Raji (cell line): ENCODE measurements at regions not wholly inside any gene's neighbourhood (a gene's known extent, or its start where the extent isn't known, plus 50 kb on each side); places are given as distances from the start of the nearest gene placed in this dataset.

ENCODE experiments used
- POLR2A ChIP-seq: IDR thresholded peaks from 2 replicates; pipeline ENCODE4 v1.6.1; 2011; ENCODE audit warnings: low read depth, low read length, control low read depth; ENCODE audit not compliant: insufficient read depth

DNA sequence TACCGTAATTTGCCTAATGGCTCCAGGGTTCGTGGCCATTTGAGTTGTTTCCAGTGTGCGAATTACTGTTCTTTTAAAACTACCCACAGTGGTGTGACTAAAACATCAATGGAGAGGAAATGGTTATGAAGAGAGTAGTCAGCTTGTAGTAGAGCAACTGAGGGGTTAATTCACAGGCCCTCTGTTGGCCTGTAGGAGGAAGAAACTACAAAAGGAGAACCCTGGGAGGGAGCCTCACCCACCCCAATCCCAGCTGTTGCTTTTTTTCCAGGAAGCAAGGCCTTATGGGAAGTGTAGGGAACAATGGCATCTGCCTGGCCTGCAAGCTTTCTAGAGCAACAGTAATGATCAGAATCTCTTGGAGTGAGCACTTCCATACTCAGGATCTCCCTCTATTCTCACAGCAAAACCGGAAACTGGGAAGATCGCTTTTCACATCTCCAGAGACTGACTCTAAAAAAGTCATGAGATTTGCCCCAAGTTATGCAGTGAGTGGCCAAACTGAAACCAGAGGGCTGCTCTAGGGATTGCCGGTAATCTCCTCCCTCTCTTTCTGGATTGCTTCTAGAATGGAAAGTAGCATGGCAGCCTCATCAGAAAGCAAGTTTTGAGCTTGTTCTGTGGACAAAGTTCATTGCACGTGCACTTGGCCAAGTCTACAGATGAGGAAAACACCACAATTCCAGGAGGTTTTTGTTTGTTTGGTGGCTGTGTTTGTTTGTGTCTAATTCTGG, 125.3 kb upstream of the PWP1 start:
- TF ChIP-seq POLR2A: no peak

DNA sequence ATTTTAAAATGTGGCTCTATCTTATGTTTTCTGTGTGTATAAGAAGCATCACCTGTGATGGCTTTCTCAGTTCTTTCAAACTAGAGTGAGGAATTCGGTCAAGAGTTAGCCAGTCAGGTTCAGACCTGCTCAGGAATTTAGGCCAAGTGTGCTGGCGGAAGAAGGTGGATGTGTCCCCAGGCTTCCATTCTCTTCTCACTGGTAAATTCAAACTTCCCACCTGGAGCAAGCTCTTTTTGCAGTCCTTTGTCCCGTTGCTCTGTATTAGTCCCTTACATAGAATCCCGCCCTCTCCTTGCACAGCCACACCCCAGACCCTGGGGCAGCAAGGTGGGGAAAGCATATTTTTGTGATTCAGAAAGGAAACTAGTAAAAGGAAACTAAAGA, 124.7 kb upstream of the PWP1 start:
- TF ChIP-seq POLR2A: no peak

DNA sequence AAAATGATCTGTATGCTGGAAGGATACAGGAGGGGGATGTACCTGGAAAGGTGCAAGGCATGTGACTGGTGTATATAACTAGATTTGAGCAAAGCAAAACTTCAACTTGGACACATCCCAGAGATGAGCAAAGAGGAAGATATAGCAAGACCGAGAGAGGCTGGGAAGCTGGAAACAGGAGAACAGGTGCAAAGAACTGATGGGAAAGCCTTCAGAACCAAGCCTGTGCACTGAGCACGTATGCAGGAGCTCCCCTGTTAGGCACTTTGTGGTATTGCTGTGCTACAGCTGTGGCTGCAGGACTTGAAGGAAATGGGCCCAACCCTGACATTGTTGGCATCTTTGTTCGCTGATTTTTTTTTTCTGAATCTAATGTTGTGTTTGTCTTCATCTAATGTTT, 120.7 kb upstream of the PWP1 start:
- TF ChIP-seq POLR2A: no peak

DNA sequence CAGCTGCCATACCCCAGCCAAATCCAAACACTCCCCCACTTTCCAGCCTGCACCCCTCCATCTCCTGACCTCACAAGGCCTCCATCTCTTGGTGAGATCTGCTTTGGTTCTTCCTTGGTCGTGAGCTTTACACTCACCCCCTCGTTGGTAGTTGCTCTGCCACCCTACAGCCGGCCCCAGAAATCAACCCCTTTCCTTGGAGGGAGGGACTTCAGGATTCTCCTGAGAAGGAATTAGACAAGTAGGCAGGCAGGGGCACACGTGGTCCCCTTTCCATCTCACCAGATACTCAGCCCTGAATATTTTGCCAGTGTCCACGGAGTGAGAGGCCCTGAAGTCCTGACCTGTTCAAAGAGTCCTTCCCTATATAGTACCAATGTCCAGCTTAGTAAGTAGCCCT, 120.0 kb upstream of the PWP1 start:
- TF ChIP-seq POLR2A: no peak

DNA sequence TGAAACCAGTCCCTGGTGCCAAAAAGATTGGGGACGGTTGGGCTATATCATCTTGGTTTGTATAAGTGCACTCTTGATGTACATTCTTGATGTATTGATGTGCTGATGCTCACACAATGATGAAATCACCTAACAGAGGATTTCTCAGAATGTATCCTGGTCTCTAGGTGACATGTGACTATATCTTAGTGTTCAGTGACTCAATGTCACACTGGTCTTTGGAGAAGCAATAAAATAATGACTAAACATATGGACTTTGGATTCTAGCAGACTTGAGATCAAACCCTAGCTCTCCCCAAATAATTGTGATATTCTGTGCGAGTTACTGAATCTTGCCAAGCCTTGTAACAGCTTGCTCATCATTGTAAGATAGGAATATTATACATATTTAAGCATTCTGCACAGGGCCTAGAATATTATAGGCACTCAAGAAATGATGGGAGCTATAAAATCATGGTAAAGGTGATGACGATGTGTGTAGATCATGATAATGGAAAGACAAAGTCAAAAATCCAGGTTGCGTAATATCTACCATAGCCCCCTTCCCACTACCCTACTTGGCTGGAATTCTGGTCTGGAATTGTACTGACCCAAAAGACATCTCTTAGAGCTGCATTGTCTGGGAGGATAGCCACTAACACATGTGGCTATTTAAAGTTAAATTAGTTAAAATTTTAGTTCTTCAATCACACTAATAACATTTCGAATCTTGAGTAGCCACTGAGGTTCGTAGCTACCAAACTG, 117.6 kb upstream of the PWP1 start:
- no peak for TF ChIP-seq POLR2A

DNA sequence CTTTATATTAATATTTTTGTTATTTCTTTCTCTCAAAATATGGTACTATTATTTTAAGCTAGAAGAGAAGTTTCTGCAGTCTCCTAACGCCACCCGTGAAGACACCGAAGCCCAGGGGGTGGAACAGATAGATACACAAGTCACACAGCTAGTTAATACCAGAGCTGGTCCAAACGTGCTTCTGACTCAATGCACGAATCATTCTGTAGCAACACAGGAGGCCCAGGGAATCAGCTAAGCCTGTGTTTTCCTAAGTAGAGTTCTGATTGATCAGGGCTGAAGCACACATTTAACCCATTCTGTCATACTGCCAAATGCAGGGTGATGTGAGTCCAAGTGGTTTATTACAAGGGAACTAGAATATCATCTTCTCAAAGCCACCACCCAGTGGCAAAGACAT, 116.9 kb upstream of the PWP1 start:
- no peak for TF ChIP-seq POLR2A

DNA sequence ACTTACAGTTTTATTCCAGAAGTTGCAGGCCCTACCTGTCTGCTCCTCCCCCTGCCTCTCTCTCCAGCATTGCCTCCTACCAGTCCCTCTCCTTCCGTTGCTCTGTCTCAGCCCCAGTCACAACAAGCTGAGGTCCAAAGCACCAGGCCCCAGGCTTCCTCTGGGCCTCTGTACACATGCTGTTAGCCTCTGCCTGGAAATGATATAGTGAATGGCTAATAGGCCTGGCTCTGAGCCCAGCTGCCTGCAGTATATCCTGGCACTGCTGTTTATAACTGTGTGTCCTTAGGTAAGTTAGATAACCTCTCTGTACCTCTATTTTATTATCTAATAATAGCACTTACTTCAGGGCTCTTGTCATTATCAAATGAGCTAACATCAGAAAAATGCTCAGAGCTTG, 114.9 kb upstream of the PWP1 start:
- no peak for TF ChIP-seq POLR2A

DNA sequence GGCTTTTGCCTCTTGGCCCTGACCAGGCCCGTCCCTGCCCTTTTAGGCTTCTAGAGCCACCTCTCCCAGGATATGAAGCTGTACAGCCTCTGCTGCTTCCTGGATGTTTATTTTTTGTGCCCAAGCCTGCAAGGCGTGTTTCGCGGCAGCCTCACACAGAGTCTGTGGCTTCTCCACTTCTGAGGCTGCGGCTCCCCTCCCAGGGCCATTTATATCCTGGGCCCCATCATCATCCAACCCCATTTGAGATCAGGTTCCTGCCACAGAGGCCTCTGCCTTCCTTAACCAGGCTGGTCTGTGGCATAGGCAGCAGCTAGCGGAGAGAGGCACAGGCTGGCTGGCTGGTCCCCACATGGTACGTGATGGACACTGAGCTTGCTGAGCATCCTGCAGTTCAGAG, 114.1 kb upstream of the PWP1 start:
- no peak for TF ChIP-seq POLR2A

DNA sequence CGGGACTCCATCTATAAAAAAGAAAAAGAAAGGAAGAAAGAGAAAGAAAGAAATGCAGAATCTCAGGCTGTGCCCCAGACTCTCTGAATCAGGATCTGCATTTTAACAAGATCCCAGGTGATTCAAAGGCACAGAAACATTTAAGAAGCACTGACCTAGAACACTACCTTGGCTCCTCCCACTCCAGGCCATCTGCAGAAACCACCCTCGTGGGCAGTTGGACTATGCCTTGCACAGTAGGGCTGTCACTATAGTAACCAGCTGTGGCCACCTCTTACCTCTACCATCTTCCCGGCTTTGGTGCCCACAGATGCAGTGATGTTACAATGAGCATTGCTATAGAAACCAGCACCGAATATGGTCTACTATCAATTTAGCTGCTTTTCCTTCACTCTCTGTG, 110.9 kb upstream of the PWP1 start:
- no peak for TF ChIP-seq POLR2A

DNA sequence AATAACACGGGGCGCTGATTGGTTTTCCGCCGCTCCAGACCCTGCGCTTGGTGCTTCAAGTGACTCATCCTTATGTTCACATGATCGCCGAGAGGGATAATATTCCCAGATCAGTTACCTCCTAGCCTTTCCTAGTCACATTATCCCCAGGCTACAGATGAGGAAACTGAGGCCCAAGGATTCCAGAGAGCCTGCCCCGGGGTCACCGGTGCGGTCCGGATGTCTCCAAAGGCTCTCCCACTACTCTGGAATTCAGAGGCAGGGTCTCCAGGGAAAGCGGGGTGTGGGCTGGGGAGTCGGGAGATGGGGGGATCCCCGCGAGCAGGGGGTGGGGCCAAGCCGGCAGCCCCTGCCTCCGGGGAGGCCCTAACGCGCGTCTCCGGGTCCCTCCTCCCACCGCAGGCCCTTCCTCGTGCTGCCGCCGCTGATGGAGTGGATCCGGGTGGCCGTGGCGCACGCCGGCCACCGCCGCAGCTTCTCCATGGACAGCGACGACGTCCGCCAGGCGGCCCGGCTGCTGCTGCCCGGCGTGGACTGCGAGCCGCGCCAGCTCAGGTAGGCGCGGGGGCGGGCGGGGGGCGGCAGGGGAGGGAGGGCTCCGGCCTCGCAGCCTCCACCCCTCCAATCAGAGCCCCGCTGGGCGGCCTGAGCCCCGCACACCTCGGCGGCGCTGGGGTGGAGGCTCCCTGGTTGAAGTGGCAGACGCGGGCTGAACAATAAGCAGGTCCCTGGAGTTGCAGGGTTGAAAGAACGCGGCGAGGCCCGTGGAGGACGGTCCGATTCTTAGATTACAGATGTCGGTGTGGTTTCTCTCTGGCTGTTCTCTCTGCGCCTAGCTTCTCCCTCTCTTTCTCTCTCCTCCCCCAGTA, 104.6 kb upstream of the PWP1 start:
- TF ChIP-seq POLR2A: no peak

DNA sequence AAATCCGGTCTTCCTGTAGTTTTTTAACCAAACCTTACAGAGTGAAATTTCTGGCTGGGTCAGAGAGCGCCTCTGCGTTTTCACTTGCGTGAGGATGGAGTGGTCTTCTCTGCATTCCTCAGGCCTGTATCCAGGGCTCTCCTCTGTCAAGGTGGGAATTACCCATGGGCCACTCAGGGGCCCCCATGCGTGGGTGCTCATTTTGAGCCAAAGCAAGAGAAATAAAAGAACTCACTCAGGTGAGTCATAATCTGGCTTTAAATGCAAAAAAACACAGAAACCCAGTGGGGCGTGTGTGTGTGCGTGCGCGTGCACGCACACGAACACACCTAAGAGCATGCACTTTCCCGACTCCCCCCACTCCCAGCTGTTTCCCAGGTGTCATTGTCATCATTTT, 104.0 kb upstream of the PWP1 start:
- no peak for TF ChIP-seq POLR2A

DNA sequence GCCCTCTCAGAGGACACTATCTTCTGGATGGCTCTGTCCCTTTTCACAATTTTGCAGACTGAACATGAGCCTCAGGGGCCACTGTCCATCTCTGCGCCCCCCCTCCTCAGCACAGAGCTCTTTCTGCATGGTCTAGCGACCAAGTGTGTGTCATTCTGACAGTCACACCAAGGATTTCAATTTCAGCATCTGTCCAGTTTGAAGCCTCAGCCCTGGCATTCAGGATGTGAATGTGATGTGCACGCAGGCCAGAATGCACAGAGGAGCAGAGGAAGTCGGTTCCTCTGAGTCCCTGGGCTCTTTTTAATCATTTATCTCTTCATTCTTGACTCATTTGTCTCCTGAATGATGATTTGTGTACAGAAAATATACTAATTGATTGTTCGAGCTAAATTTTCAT, 102.0 kb upstream of the PWP1 start:
- no peak for TF ChIP-seq POLR2A

DNA sequence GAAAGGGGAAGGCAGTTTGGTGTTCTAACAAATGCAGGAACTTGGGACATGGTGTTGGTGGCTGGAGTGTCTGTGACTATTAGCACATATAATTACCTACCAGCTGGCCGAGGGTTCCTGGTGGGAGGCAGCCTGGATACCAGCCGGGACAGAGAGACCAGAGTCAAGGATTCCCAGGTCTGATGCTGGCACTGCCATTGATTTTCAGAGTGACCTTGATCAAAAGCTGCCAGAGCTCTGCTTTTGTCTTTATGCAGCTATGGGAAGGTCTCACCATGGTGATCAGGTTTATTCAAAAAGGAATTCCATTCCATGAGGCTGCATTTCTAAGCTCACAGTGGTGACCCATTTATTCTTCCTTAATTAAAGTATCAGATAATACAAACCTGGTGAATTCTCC, 101.0 kb upstream of the PWP1 start:
- TF ChIP-seq POLR2A: no peak

DNA sequence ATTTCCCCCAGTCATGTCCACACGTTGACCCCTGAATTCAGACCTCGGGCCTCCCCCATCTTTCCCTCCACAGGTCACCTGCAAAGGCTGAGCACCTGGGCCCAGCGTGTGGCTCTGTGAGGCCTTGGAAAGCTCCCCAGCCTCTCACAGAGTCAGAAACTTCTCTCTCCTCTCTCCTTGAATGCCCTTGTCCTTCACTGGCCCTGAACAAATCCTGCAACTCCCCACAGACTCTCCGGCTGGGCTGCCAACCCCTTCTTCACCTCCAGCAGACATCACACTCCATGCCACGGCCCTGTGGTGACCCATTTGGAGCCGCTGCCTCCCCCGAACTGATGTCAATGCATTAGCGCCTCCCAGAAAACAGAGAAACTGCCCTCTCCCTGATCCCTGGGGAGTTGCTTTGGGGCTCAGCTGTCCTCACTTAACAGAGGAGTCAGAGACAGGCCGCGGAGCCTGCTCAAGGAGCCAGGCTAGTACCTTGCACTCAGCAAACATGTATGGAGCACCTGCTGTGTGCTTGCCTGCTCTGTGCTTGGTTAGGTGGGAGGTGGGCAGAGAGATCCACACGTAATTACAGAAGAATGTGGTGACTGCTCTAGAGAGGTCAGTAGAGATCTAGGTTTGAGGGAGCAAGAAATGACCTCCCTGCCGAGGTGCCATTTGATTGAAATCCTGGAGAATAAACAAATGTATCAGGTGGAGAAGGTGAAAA, 99.2 kb upstream of the PWP1 start:
- TF ChIP-seq POLR2A: no peak

DNA sequence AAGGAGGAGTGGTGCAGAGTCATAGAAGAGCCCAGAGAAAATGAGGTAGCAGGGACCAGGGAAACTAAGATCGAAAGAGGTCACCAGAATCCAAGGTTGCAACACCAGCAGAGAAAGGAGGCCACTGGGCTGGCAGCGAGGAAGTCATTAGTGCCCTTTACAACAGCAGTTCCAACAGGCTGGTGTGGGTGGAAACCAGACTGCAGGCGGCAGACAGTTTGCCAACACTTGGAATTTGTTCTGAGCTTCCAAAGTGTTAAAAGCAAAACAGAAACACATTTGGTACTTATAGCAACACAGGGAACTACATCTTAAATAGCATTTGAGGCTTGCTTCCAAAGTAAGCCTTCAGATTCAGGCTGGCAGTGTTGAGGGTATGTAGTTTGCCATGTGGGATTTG, 95.2 kb upstream of the PWP1 start:
- TF ChIP-seq POLR2A: no peak
